BLaER1 (cell line): ENCODE measurements at regions not wholly inside any gene's neighbourhood (a gene's known extent, or its start where the extent isn't known, plus 50 kb on each side); places are given as distances from the start of the nearest gene placed in this dataset.

Experiments
- H3K27ac ChIP-seq: shearing (Covaris generic); formaldehyde crosslinking; 2 replicates; pipeline ENCODE4 v1.8.1; 2022
- H3K27me3 ChIP-seq: shearing (Covaris generic); formaldehyde crosslinking; 2 replicates; pipeline ENCODE4 v1.8.1; 2022
- H3K36me3 ChIP-seq: shearing (Covaris generic); formaldehyde crosslinking; 2 replicates; pipeline ENCODE4 v1.8.1; 2022
- H3K4me1 ChIP-seq: shearing (Covaris generic); formaldehyde crosslinking; 2 replicates; pipeline ENCODE4 v1.8.1; 2022
- H3K4me2 ChIP-seq: shearing (Covaris generic); formaldehyde crosslinking; 2 replicates; pipeline ENCODE4 v1.8.1; 2022
- H3K4me3 ChIP-seq: shearing (Covaris generic); formaldehyde crosslinking; 2 replicates; pipeline ENCODE4 v1.8.1; 2022
- H3K9ac ChIP-seq: shearing (Covaris generic); formaldehyde crosslinking; 2 replicates; pipeline ENCODE4 v1.8.1; 2022
- H3K9me3 ChIP-seq: shearing (Covaris generic); formaldehyde crosslinking; 2 replicates; pipeline ENCODE4 v1.8.1; 2022
- H4K20me1 ChIP-seq: shearing (Covaris generic); formaldehyde crosslinking; 2 replicates; pipeline ENCODE4 v1.8.1; 2022
- Cebpa-rat ChIP-seq: shearing (Covaris generic); IDR thresholded peaks from 2 replicates; pipeline ENCODE4 v1.8.1; 2022

- H3K27me3 ChIP-seq: no peaks in the 10 kb centered on the region
- H3K4me2 ChIP-seq: no peak overlapping the region
- H3K9ac ChIP-seq: no peak overlapping the region
- no peaks in the 10 kb centered on the region for H3K4me1 ChIP-seq
- H3K4me3 ChIP-seq: no peak overlapping the region
- no peaks in the 10 kb centered on the region for H4K20me1 ChIP-seq
- H3K9me3 ChIP-seq: no peaks in the 10 kb centered on the region
- TF ChIP-seq Cebpa-rat: no peak
- no peaks in the 10 kb centered on the region for H3K36me3 ChIP-seq
- H3K27ac ChIP-seq: no peak overlapping the region
Measured at GRCh38 chr1:101154547-101154946, 82.3 kb upstream of the S1PR1 start.

DNA sequence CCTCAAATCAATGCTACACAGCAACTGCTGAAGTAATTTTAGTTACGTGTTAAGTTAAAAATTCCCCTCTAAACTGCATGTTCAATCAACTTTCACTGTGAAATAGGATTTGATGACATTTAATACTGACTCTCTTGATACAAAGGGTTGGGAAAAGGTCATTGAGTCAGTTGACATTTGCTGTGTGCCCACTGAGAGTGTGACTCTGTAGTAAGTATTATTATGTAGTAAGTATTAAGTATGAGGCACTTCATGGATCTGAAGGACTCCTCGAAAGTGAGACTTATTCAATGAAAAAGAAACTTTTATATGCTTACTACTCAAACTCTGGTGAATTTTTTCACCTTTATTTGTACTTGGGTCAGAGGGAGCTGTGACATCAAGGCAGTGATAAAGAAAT lies 83.1 kb upstream of the S1PR1 start:
- Histone ChIP-seq H3K4me1 (no peaks in the 10 kb centered on the region), H3K27me3 (no peaks in the 10 kb centered on the region), H3K4me3 (no peak overlapping the region), H4K20me1 (no peaks in the 10 kb centered on the region), H3K27ac (no peak overlapping the region), H3K4me2 (no peak overlapping the region), H3K9me3 (no peaks in the 10 kb centered on the region), H3K36me3 (no peaks in the 10 kb centered on the region), H3K9ac (no peak overlapping the region)
- no peak for TF ChIP-seq Cebpa-rat

DNA sequence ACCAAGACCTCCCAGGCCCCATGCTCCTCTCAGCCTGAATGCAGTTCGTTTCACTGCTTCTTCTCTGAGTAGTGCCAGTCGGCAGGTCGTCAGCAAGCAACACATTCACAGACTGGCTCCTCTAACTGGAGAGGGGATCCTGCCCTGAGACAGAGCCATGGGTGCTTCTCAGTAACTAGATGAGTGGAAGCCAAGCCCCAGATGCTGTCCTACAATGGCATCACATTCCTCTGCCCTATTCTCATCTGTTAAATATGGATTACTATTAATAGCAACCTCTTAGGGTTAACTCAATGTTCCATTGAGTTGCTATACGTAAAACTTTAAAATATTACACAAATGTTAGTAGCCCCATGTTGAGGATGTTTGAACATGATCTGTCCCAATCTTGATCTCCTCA lies 84.2 kb upstream of the S1PR1 start:
- Histone ChIP-seq H3K9ac (no peak overlapping the region), H3K9me3 (no peaks in the 10 kb centered on the region), H3K4me3 (no peak overlapping the region), H4K20me1 (no peaks in the 10 kb centered on the region), H3K27me3 (no peaks in the 10 kb centered on the region), H3K27ac (no peak overlapping the region), H3K36me3 (no peaks in the 10 kb centered on the region), H3K4me2 (no peak overlapping the region), H3K4me1 (no peaks in the 10 kb centered on the region)
- no peak for TF ChIP-seq Cebpa-rat

- no peaks in the 10 kb centered on the region for H3K27me3 ChIP-seq
- no peak overlapping the region for H3K27ac ChIP-seq
- H3K4me1 ChIP-seq: no peaks in the 10 kb centered on the region
- no peaks in the 10 kb centered on the region for H3K36me3 ChIP-seq
- no peak overlapping the region for H3K4me2 ChIP-seq
- no peak overlapping the region for H3K9ac ChIP-seq
- no peak for TF ChIP-seq Cebpa-rat
- no peaks in the 10 kb centered on the region for H4K20me1 ChIP-seq
- H3K9me3 ChIP-seq: no peaks in the 10 kb centered on the region
- H3K4me3 ChIP-seq: no peak overlapping the region
Measured at GRCh38 chr1:101151286-101151685, 85.5 kb upstream of the S1PR1 start.

DNA sequence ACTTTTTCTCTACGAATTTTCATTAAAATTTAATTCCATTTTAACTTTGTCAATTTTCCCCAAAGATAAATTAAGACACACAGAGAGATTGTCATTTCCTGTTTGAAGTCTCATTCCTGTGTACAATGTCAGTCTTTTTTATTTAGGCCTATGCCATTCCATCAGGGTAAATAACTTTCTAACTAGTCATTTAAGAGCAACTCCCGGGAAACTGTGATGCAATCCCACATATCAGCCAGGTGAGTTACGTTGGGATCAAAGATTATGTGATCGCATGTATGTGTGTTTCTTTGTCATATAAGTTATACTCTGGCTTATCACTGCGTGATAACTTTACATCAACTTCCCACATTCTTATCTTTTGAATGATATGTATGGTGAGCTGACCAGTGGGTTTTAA lies 86.1 kb upstream of the S1PR1 start:
- no peak for TF ChIP-seq Cebpa-rat
- H3K36me3 ChIP-seq: no peaks in the 10 kb centered on the region
- H3K9me3 ChIP-seq: no peaks in the 10 kb centered on the region
- no peaks in the 10 kb centered on the region for H4K20me1 ChIP-seq
- no peak overlapping the region for H3K4me3 ChIP-seq
- H3K4me2 ChIP-seq: no peak overlapping the region
- H3K27me3 ChIP-seq: no peaks in the 10 kb centered on the region
- no peak overlapping the region for H3K27ac ChIP-seq
- no peak overlapping the region for H3K9ac ChIP-seq
- H3K4me1 ChIP-seq: no peaks in the 10 kb centered on the region

- Histone ChIP-seq H3K9me3 (no peaks in the 10 kb centered on the region), H3K27ac (no peak overlapping the region), H4K20me1 (no peaks in the 10 kb centered on the region), H3K4me1 (no peaks in the 10 kb centered on the region), H3K36me3 (no peaks in the 10 kb centered on the region), H3K9ac (no peak overlapping the region), H3K4me2 (no peak overlapping the region), H3K27me3 (no peaks in the 10 kb centered on the region), H3K4me3 (no peak overlapping the region)
- no peak for TF ChIP-seq Cebpa-rat
Measured at GRCh38 chr1:101150266-101150665, 86.6 kb upstream of the S1PR1 start.

GRCh38 chr1:101148980-101149379 lies 87.8 kb upstream of the S1PR1 start:
- no peak overlapping the region for H3K27ac ChIP-seq
- H3K27me3 ChIP-seq: no peaks in the 10 kb centered on the region
- H3K4me1 ChIP-seq: no peaks in the 10 kb centered on the region
- H3K36me3 ChIP-seq: no peaks in the 10 kb centered on the region
- no peak overlapping the region for H3K4me3 ChIP-seq
- no peak for TF ChIP-seq Cebpa-rat
- no peaks in the 10 kb centered on the region for H3K9me3 ChIP-seq
- H3K9ac ChIP-seq: no peak overlapping the region
- H4K20me1 ChIP-seq: no peaks in the 10 kb centered on the region
- no peak overlapping the region for H3K4me2 ChIP-seq

GRCh38 chr1:101147381-101147780 lies 89.4 kb upstream of the S1PR1 start:
- no peak for TF ChIP-seq Cebpa-rat
- Histone ChIP-seq H3K4me1 (no peaks in the 10 kb centered on the region), H3K36me3 (no peaks in the 10 kb centered on the region), H3K27me3 (no peaks in the 10 kb centered on the region), H3K27ac (no peak overlapping the region), H3K4me3 (no peak overlapping the region), H4K20me1 (no peaks in the 10 kb centered on the region), H3K4me2 (no peak overlapping the region), H3K9ac (no peak overlapping the region), H3K9me3 (no peaks in the 10 kb centered on the region)

DNA sequence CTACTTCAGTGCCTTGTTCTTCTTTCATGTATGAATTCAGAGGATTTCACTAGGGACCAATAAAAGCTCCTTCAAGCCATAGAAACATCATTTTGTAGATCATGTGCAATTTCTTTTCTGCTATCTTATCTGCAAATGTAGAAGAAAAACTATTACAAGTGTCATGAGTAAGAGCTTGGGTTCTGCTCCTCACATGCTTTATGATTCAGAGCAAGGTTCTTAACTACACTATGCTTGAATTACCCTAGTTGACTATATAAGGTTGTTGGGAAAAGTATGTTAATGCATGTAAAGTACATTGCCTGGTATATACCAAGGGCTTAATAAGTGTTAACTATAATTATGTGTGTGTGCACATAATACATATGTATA lies 91.4 kb upstream of the S1PR1 start:
- no peaks in the 10 kb centered on the region for H3K36me3 ChIP-seq
- H3K27ac ChIP-seq: no peak overlapping the region
- no peaks in the 10 kb centered on the region for H3K9me3 ChIP-seq
- H3K9ac ChIP-seq: no peak overlapping the region
- H4K20me1 ChIP-seq: no peaks in the 10 kb centered on the region
- no peaks in the 10 kb centered on the region for H3K27me3 ChIP-seq
- TF ChIP-seq Cebpa-rat: no peak
- H3K4me3 ChIP-seq: no peak overlapping the region
- H3K4me1 ChIP-seq: no peaks in the 10 kb centered on the region
- no peak overlapping the region for H3K4me2 ChIP-seq

- Histone ChIP-seq H4K20me1 (no peaks in the 10 kb centered on the region), H3K27me3 (no peaks in the 10 kb centered on the region), H3K36me3 (no peaks in the 10 kb centered on the region), H3K4me3 (no peak overlapping the region), H3K27ac (no peak overlapping the region), H3K9ac (no peak overlapping the region), H3K4me2 (no peak overlapping the region), H3K4me1 (no peaks in the 10 kb centered on the region), H3K9me3 (no peaks in the 10 kb centered on the region)
- no peak for TF ChIP-seq Cebpa-rat
Measured at GRCh38 chr1:101144671-101145448, 92.0 kb upstream of the S1PR1 start.

GRCh38 chr1:101142244-101142643 lies 94.6 kb upstream of the S1PR1 start:
- TF ChIP-seq Cebpa-rat: no peak
- no peak overlapping the region for H3K27ac ChIP-seq
- H3K4me2 ChIP-seq: no peak overlapping the region
- peaks cover 20% of the 10 kb centered on the region for H3K4me1 ChIP-seq
- H3K36me3 ChIP-seq: no peaks in the 10 kb centered on the region
- no peaks in the 10 kb centered on the region for H4K20me1 ChIP-seq
- no peak overlapping the region for H3K4me3 ChIP-seq
- no peaks in the 10 kb centered on the region for H3K9me3 ChIP-seq
- no peak overlapping the region for H3K9ac ChIP-seq
- no peaks in the 10 kb centered on the region for H3K27me3 ChIP-seq
